H9 (cell line): ENCODE measurements at regions not wholly inside any gene's neighbourhood (a gene's known extent, or its start where the extent isn't known, plus 50 kb on each side); places are given as distances from the start of the nearest gene placed in this dataset.

Experiments
- DNase-seq: peaks from one replicate; pipeline ENCODE4 v3.0.0-alpha.2; 2017
- H2AFZ ChIP-seq: one replicate; pipeline ENCODE4 v1.6.1; 2013; ENCODE audit warnings: mild to moderate bottlenecking, low read length, control low read depth, moderate library complexity
- H2AK5ac ChIP-seq: 2 replicates; pipeline ENCODE4 v1.6.1; 2013; ENCODE audit warnings: low read length, control low read depth, mixed read lengths; ENCODE audit not compliant: insufficient read length
- H2BK120ac ChIP-seq: one replicate; pipeline ENCODE4 v1.6.1; 2013; ENCODE audit warnings: low read depth, mild to moderate bottlenecking, low read length, control low read depth, inconsistent platforms; ENCODE audit not compliant: poor library complexity, severe bottlenecking
- H2BK12ac ChIP-seq: 2 replicates; pipeline ENCODE4 v1.6.1; 2013; ENCODE audit warnings: low read length, control low read depth, mixed read lengths, low read depth; ENCODE audit not compliant: insufficient read length
- H2BK15ac ChIP-seq: 2 replicates; pipeline ENCODE4 v1.6.1; 2013; ENCODE audit warnings: low read depth, low read length, control low read depth
- H2BK20ac ChIP-seq: one replicate; pipeline ENCODE4 v1.6.1; 2013; ENCODE audit warnings: low read depth, mild to moderate bottlenecking, low read length, control low read depth, inconsistent platforms; ENCODE audit not compliant: poor library complexity, severe bottlenecking
- H2BK5ac ChIP-seq: 2 replicates; pipeline ENCODE4 v1.6.1; 2013; ENCODE audit warnings: low read length, control low read depth, mixed read lengths; ENCODE audit not compliant: insufficient read length
- H3K14ac ChIP-seq: 2 replicates; pipeline ENCODE4 v1.6.1; 2013; ENCODE audit warnings: low read length, control low read depth; ENCODE audit not compliant: insufficient read depth
- H3K18ac ChIP-seq: 2 replicates; pipeline ENCODE4 v1.6.1; 2013; ENCODE audit warnings: low read depth, mild to moderate bottlenecking, mixed read lengths, low read length, control low read depth; ENCODE audit not compliant: insufficient read length
- H3K23ac ChIP-seq: 2 replicates; pipeline ENCODE4 v1.6.1; 2013; ENCODE audit warnings: low read length, control low read depth, mixed read lengths, low read depth; ENCODE audit not compliant: insufficient read length
- H3K23me2 ChIP-seq: 2 replicates; pipeline ENCODE4 v1.6.1; 2013; ENCODE audit warnings: low read depth, mild to moderate bottlenecking, mixed read lengths, low read length, control low read depth; ENCODE audit not compliant: insufficient read length, poor library complexity, severe bottlenecking
- H3K27ac ChIP-seq: 2 replicates; pipeline ENCODE4 v1.5.1; 2013; ENCODE audit warnings: low read length, control low read depth, mixed read lengths, low read depth; ENCODE audit not compliant: insufficient read length
- H3K27me3 ChIP-seq: 2 replicates; pipeline ENCODE4 v1.6.1; 2013; ENCODE audit warnings: low read length, control low read depth, inconsistent platforms; ENCODE audit not compliant: insufficient read depth
- H3K4ac ChIP-seq: 2 replicates; pipeline ENCODE4 v1.6.1; 2013; ENCODE audit warnings: low read depth, mild to moderate bottlenecking, control low read depth, inconsistent platforms, low read length, moderate library complexity
- H3K4me1 ChIP-seq: 2 replicates; pipeline ENCODE4 v1.6.1; 2013; ENCODE audit warnings: low read length, control low read depth, inconsistent platforms; ENCODE audit not compliant: insufficient read depth
- H3K4me2 ChIP-seq: 2 replicates; pipeline ENCODE4 v1.6.1; 2013; ENCODE audit warnings: low read length, control low read depth, mixed read lengths; ENCODE audit not compliant: insufficient read length, insufficient read depth
- H3K56ac ChIP-seq: 2 replicates; pipeline ENCODE4 v1.6.1; 2013; ENCODE audit warnings: low read depth, mild to moderate bottlenecking, mixed read lengths, low read length, control low read depth; ENCODE audit not compliant: insufficient read length
- H3K79me1 ChIP-seq: 2 replicates; pipeline ENCODE4 v1.6.1; 2013; ENCODE audit warnings: low read depth, mild to moderate bottlenecking, moderate library complexity, low read length, control low read depth, inconsistent platforms; ENCODE audit not compliant: insufficient read depth, poor library complexity, severe bottlenecking
- H3K79me2 ChIP-seq: 2 replicates; pipeline ENCODE4 v1.6.1; 2013; ENCODE audit warnings: low read length, control low read depth, inconsistent platforms; ENCODE audit not compliant: insufficient read depth
- H3K9ac ChIP-seq: 2 replicates; pipeline ENCODE4 v1.6.1; 2013; ENCODE audit warnings: low read length, control low read depth, mixed read lengths; ENCODE audit not compliant: insufficient read length; ENCODE audit errors: extremely low read depth
- H3K9me3 ChIP-seq: one replicate; pipeline ENCODE4 v1.6.1; 2013; ENCODE audit warnings: low read depth, low read length, inconsistent platforms; ENCODE audit not compliant: control insufficient read depth
- H3T11ph ChIP-seq: one replicate; pipeline ENCODE4 v1.6.1; 2013; ENCODE audit warnings: mild to moderate bottlenecking, low read length, control low read depth, inconsistent platforms
- H4K20me1 ChIP-seq: one replicate; pipeline ENCODE4 v1.6.1; 2013; ENCODE audit not compliant: control insufficient read depth, insufficient read length, insufficient read depth
- H4K5ac ChIP-seq: 2 replicates; pipeline ENCODE4 v1.6.1; 2013; ENCODE audit warnings: low read depth, mild to moderate bottlenecking, mixed read lengths, low read length, control low read depth; ENCODE audit not compliant: insufficient read length
- H4K8ac ChIP-seq: replicated peaks from 2 replicates; pipeline ENCODE4 v1.6.1; 2013; ENCODE audit warnings: low read length, control low read depth, mixed read lengths, low read depth; ENCODE audit not compliant: insufficient read length
- H4K91ac ChIP-seq: 2 replicates; pipeline ENCODE4 v1.6.1; 2013; ENCODE audit warnings: low read depth, mild to moderate bottlenecking, moderate library complexity, mixed read lengths, low read length, control low read depth; ENCODE audit not compliant: insufficient read length
- H3K27ac Mint-ChIP-seq, 3 experiments: 2 replicates in 2 of 3; 3 replicates in 1 of 3; pipeline ENCODE4 v1.8.0; 2020 to 2021; ENCODE audit warnings: mixed read lengths in 3 of 3, mild to moderate bottlenecking in 1 of 3, moderate library complexity in 1 of 3
- H3K27me3 Mint-ChIP-seq: 2 replicates; pipeline ENCODE4 v1.8.0; 2021; ENCODE audit warnings: low read depth, mild to moderate bottlenecking, moderate library complexity, mixed read lengths
- H3K36me3 Mint-ChIP-seq, 3 experiments: 2 replicates in 2 of 3; 3 replicates in 1 of 3; pipeline ENCODE4 v1.8.0; 2020 to 2021; ENCODE audit warnings: low read depth in 3 of 3, mixed read lengths in 3 of 3; ENCODE audit not compliant: insufficient read depth in 1 of 3
- H3K4me1 Mint-ChIP-seq, 2 experiments: 2 replicates each; pipeline ENCODE4 v1.8.0; 2020; ENCODE audit warnings: mixed read lengths in 2 of 2
- H3K4me3 Mint-ChIP-seq, 2 experiments: 2 replicates in 1 of 2; 3 replicates in 1 of 2; pipeline ENCODE4 v1.8.0; 2020 to 2021; ENCODE audit warnings: mild to moderate bottlenecking in 2 of 2, mixed read lengths in 2 of 2, moderate library complexity in 1 of 2
- H3K9me3 Mint-ChIP-seq, 2 experiments: 2 replicates in 1 of 2; 3 replicates in 1 of 2; pipeline ENCODE4 v1.8.0; 2020; ENCODE audit warnings: mild to moderate bottlenecking in 2 of 2, mixed read lengths in 2 of 2, moderate library complexity in 1 of 2
- WGBS: extraction: QIAGEN DNeasy Blood & Tissue Kit; methylation state at CpG from one replicate; pipeline ENCODE4 v1.1.7; 2013; ENCODE audit warnings: missing lambda C conversion rate, low lambda C conversion rate, mixed read lengths; ENCODE audit not compliant: insufficient read length; ENCODE audit errors: extremely low coverage; 5-methylcytosine and 5-hydroxymethylcytosine counted together
- TF ChIP-seq, protein P1 (sequence below): fragments of 200-600 bp; sonication (generic); conservative IDR thresholded peaks from 3 replicates; pipeline ENCODE4 v1.8.0; 2021; ENCODE audit warnings: antibody characterized with exemption, mild to moderate bottlenecking

DNA sequence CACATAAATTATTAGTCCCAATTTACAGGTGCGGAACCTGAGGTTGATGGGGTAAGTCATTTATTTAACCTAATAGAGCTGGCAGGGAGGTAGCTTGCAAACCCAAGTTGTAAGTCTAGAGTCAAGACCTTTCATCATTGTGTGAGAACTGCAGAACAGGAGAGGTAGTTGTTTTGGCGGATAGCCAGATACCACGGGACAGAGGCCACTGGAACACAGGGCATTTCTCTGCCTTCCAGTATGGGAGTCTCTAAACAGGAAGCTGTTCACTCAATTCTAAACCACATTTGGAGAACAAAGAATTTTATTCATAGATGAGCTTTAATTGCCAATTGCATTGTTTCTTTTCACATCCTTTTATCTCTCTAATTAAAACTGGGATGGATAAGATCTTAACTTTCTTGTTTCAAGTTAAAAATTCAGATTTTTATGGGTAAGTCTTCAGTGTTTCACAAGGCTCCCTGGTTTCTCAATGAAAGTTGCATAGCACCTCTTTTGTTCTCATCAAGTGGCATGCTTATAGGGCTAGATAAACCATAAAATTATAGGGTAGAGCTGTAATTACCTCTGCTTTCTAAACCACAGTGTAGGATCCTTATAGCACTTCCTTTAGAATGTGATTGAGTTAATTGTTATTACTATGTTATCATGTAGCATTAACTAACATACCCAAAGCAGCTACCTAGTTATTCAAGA lies 489.0 kb downstream of the GATA3 start:
- Mint-ChIP-seq H3K27me3 (no peaks in the 10 kb centered on the region), H3K9me3 (peaks cover 0 to 2% of the 10 kb centered on the region in 2 experiments; a peak in 1 of 5 replicates), H3K4me3 (no peak overlapping the region), H3K27ac (no peak overlapping the region), H3K36me3 (no peaks in the 10 kb centered on the region), H3K4me1 (no peaks in the 10 kb centered on the region)
- no peak overlapping the region for H2BK120ac ChIP-seq
- H3K4me2 ChIP-seq, result no peak overlapping the region
- no peak for DNase-seq
- H3K27me3 ChIP-seq, result no peaks in the 10 kb centered on the region
- no peak overlapping the region for H4K8ac ChIP-seq
- H2BK5ac ChIP-seq, result no peak overlapping the region
- no peaks in the 10 kb centered on the region for H4K20me1 ChIP-seq
- H3K23ac ChIP-seq, result no peak overlapping the region
- H2BK20ac ChIP-seq, result no peak overlapping the region
- no peak overlapping the region for H2AK5ac ChIP-seq
- H3K9ac ChIP-seq, result no peak overlapping the region
- TF ChIP-seq, protein P1, sequence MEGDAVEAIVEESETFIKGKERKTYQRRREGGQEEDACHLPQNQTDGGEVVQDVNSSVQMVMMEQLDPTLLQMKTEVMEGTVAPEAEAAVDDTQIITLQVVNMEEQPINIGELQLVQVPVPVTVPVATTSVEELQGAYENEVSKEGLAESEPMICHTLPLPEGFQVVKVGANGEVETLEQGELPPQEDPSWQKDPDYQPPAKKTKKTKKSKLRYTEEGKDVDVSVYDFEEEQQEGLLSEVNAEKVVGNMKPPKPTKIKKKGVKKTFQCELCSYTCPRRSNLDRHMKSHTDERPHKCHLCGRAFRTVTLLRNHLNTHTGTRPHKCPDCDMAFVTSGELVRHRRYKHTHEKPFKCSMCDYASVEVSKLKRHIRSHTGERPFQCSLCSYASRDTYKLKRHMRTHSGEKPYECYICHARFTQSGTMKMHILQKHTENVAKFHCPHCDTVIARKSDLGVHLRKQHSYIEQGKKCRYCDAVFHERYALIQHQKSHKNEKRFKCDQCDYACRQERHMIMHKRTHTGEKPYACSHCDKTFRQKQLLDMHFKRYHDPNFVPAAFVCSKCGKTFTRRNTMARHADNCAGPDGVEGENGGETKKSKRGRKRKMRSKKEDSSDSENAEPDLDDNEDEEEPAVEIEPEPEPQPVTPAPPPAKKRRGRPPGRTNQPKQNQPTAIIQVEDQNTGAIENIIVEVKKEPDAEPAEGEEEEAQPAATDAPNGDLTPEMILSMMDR, result no peak
- H3K79me1 ChIP-seq, result no peaks in the 10 kb centered on the region
- H3K14ac ChIP-seq, result no peak overlapping the region
- H3K18ac ChIP-seq, result no peak overlapping the region
- no peak overlapping the region for H2BK12ac ChIP-seq
- no peak overlapping the region for H4K91ac ChIP-seq
- no CpG with 5 or more reads among the region's 3 CpGs for WGBS
- H3T11ph ChIP-seq, result no peak overlapping the region
- H2AFZ ChIP-seq, result no peak overlapping the region
- no peak overlapping the region for H3K56ac ChIP-seq
- no peaks in the 10 kb centered on the region for H3K4me1 ChIP-seq
- H3K27ac ChIP-seq, result no peak overlapping the region
- H3K79me2 ChIP-seq, result no peaks in the 10 kb centered on the region
- H2BK15ac ChIP-seq, result no peak overlapping the region
- H3K9me3 ChIP-seq, result no peaks in the 10 kb centered on the region
- H3K4ac ChIP-seq, result no peak overlapping the region
- H4K5ac ChIP-seq, result no peak overlapping the region
- no peaks in the 10 kb centered on the region for H3K23me2 ChIP-seq
